K562 (cell line): ENCODE measurements at regions not wholly inside any gene's neighbourhood (a gene's known extent, or its start where the extent isn't known, plus 50 kb on each side); places are given as distances from the start of the nearest gene placed in this dataset.

Experiments
- ATAC-seq: fragments of 200-7000 bp; cut with Tn5 transposase; 3 replicates; pipeline ENCODE4 v1.9.1; 2020; ENCODE audit warnings: moderate library complexity
- BruUV-seq: library from RNA; stranded (reverse); fragments of 400-500 nt; replicated peaks from 2 replicates; lab custom pipeline; 2021; lab: Mats Ljungman, UMichigan
- CTCF ChIA-PET: fragments of 300-600 bp; formaldehyde crosslinking; extraction: SDS; loops from one replicate; lab custom pipeline; 2021; ENCODE audit warnings: low intra/inter-chr PET ratio; lab: Yijun Ruan, JAX
- POLR2A ChIA-PET: fragments of 300-600, 350-650 bp; sonication (Branson Sonifier 250); formaldehyde crosslinking; extraction: SDS; loops from one replicate; lab custom pipeline; 2021; ENCODE audit warnings: antibody characterized with exemption, inconsistent platforms; lab: Yijun Ruan, JAX
- DNase-seq, 4 experiments: peaks; one replicate each; pipeline versions ENCODE4 v3.0.0 to v3.0.0-alpha.2; 2011 to 2018; ENCODE audit warnings: low spot score in 3 of 4, mixed read lengths in 3 of 4; ENCODE audit errors: extremely low read depth in 1 of 4
- FAIRE-seq: peaks from 2 replicates; lab custom pipeline; 2011; peaks lifted over from hg19 to GRCh38; lab: Jason Lieb, UNC
- H2AFZ ChIP-seq: 2 replicates; pipeline ENCODE4 v1.6.0; 2011; ENCODE audit warnings: low read depth, low read length, control low read depth, inconsistent platforms
- H3K27ac ChIP-seq: fragments of 200-600 bp; 3 replicates; pipeline ENCODE4 v1.8.0; 2011; ENCODE audit warnings: low read depth, mild to moderate bottlenecking, control low read depth, inconsistent platforms, low read length, moderate library complexity, mixed read lengths; ENCODE audit errors: extremely low read depth
- H3K27me3 ChIP-seq, 2 experiments: fragments of 300-600 bp in 1 of 2; 2 replicates in 1 of 2; 3 replicates in 1 of 2; pipeline versions ENCODE4 v1.6.0 to v1.8.0; 2011; ENCODE audit warnings: inconsistent platforms in 2 of 2, low read length in 2 of 2, mild to moderate bottlenecking in 1 of 2, mixed read lengths in 1 of 2, moderate library complexity in 1 of 2; ENCODE audit not compliant: control insufficient read depth in 2 of 2, insufficient read depth in 2 of 2
- H3K36me3 ChIP-seq: fragments of 300-600 bp; 3 replicates; pipeline ENCODE4 v1.8.0; 2011; ENCODE audit warnings: mild to moderate bottlenecking, low read length, inconsistent platforms; ENCODE audit not compliant: control insufficient read depth, insufficient read depth
- H3K4me1 ChIP-seq, 2 experiments: fragments of 200-600 bp in 1 of 2; replicated peaks in 1 of 2; 2 replicates in 1 of 2; 3 replicates in 1 of 2; pipeline versions ENCODE4 v1.5.1 to v1.8.0; 2011; ENCODE audit warnings: inconsistent platforms in 2 of 2, low read length in 2 of 2, mild to moderate bottlenecking in 1 of 2, mixed read lengths in 1 of 2, moderate library complexity in 1 of 2; ENCODE audit not compliant: control insufficient read depth in 2 of 2, insufficient read depth in 2 of 2
- H3K4me2 ChIP-seq: 2 replicates; pipeline ENCODE4 v1.6.1; 2011; ENCODE audit warnings: low read length, control low read depth, inconsistent platforms, mixed read lengths; ENCODE audit not compliant: insufficient read depth
- H3K4me3 ChIP-seq: fragments of 200-600 bp; sonication (generic), shearing (Covaris generic); 2 replicates; pipeline ENCODE4 v1.5.1; 2016; ENCODE audit warnings: control low read depth, inconsistent platforms
- H3K79me2 ChIP-seq: fragments of 200-600 bp; 3 replicates; pipeline ENCODE4 v1.8.0; 2011; ENCODE audit warnings: low read length, inconsistent platforms; ENCODE audit not compliant: control insufficient read depth, insufficient read depth
- H3K9ac ChIP-seq, 2 experiments: 2 replicates each; pipeline versions ENCODE4 v1.6.0 to v1.6.1; 2011; ENCODE audit warnings: low read depth in 2 of 2, low read length in 2 of 2, control low read depth in 1 of 2, inconsistent platforms in 1 of 2, mild to moderate bottlenecking in 1 of 2, mixed read lengths in 1 of 2; ENCODE audit not compliant: insufficient read depth in 1 of 2
- H3K9me1 ChIP-seq: one replicate; pipeline ENCODE4 v1.6.0; 2011; ENCODE audit warnings: inconsistent platforms, mild to moderate bottlenecking, low read length, moderate library complexity; ENCODE audit not compliant: control insufficient read depth, insufficient read depth
- H3K9me3 ChIP-seq: replicated peaks from 2 replicates; pipeline ENCODE4 v1.5.1; 2011; ENCODE audit warnings: low read depth, low read length, inconsistent platforms; ENCODE audit not compliant: control insufficient read depth, insufficient read depth
- H4K20me1 ChIP-seq: replicated peaks from 2 replicates; pipeline ENCODE4 v1.6.1; 2011; ENCODE audit warnings: low read length, inconsistent platforms, mixed read lengths; ENCODE audit not compliant: control insufficient read depth, insufficient read depth
- ATF4 ChIP-seq: fragments of 450-650 bp; formaldehyde crosslinking; IDR thresholded peaks from 2 replicates; pipeline ENCODE4 v1.4.0; 2022; ENCODE audit warnings: mild to moderate bottlenecking, moderate library complexity
- CBX1 ChIP-seq: sonication (generic); IDR thresholded peaks from 2 replicates; pipeline ENCODE4 v1.6.1; 2016; ENCODE audit warnings: antibody characterized with exemption, low read depth, mild to moderate bottlenecking
- DLX4 ChIP-seq: fragments of 250-450 bp; sonication (Bioruptor Pico); IDR thresholded peaks from 2 replicates; pipeline ENCODE4 v1.6.1; 2021; ENCODE audit warnings: mild to moderate bottlenecking
- FOSL1 ChIP-seq: fragments of 200-800 bp; sonication (Bioruptor generic); conservative IDR thresholded peaks from 2 replicates; pipeline ENCODE4 v1.6.1; 2016; ENCODE audit warnings: missing genetic modification characterization, missing compliant biosample characterization
- MTA3 ChIP-seq: fragments of 450-650 bp; formaldehyde crosslinking; IDR thresholded peaks from 2 replicates; pipeline ENCODE4 v1.6.1; 2017; ENCODE audit warnings: mild to moderate bottlenecking, borderline replicate concordance
- NFIX ChIP-seq: fragments of 250-450 bp; sonication (Bioruptor Pico); IDR thresholded peaks from 2 replicates; pipeline ENCODE4 v1.4.0; 2020; ENCODE audit warnings: low read depth, mild to moderate bottlenecking, moderate library complexity
- NFRKB ChIP-seq: fragments of 450-650 bp; IDR thresholded peaks from 2 replicates; pipeline ENCODE4 v1.6.1; 2016; ENCODE audit warnings: low read depth
- PPARD ChIP-seq: fragments of 250-450 bp; sonication (Bioruptor Pico); IDR thresholded peaks from 2 replicates; pipeline ENCODE4 v1.8.0; 2022; ENCODE audit warnings: inconsistent platforms, mild to moderate bottlenecking, moderate library complexity
- STAT5B ChIP-seq: fragments of 250-450 bp; sonication (Bioruptor Pico); IDR thresholded peaks from 2 replicates; pipeline ENCODE4 v1.8.0; 2021; ENCODE audit warnings: mild to moderate bottlenecking, inconsistent platforms
- THRA ChIP-seq: fragments of 450-650 bp; IDR thresholded peaks from 2 replicates; pipeline ENCODE4 v1.6.1; 2017; ENCODE audit warnings: mild to moderate bottlenecking, moderate library complexity
- ZNF717 ChIP-seq: fragments of 250-450 bp; sonication (Bioruptor Pico); IDR thresholded peaks from 2 replicates; pipeline ENCODE4 v1.5.0; 2021
- WGBS: fragments of 100-300 bp; shearing (Covaris generic); methylation state at CpG from one replicate; pipeline ENCODE4 v1.1.6; 2016; ENCODE audit warnings: low coverage, mixed read lengths; ENCODE audit not compliant: insufficient coverage; ENCODE audit errors: missing lambda C conversion rate; 5-methylcytosine and 5-hydroxymethylcytosine counted together
- in situ Hi-C: fragments of 300-500 bp; cut with MboI; formaldehyde crosslinking; loops from 4 replicates; pipeline ENCODE4 v1.15.0; 2018; ENCODE audit warnings: inconsistent platforms, mixed read lengths
- intact Hi-C: fragments of 100-400 bp; cut with micrococcal nuclease; formaldehyde crosslinking; loops from 2 replicates; pipeline ENCODE4 v1.14.2; 2022

GRCh38 chr1:168387781-168388760 lies 107.4 kb downstream of the TBX19 start:
- TF ChIP-seq PPARD (CRISPR knock-in tag) (no peak), THRA (no peak), CBX1 (no peak), NFRKB (no peak), MTA3 (no peak), ATF4 (CRISPR knock-in tag) (no peak), STAT5B (no peak), DLX4 (CRISPR knock-in tag) (no peak), FOSL1 (no peak), ZNF717 (no peak), NFIX (CRISPR knock-in tag) (no peak)
- 36% methylated on average over 5 of the region's 5 CpGs for WGBS
- ChIA-PET POLR2A (interaction anchor here (1.7 to 1.8 kb wide), 2 partner anchors 11 to 12 kb away, joined by 4 to 7 read pairs; no protein-coding TSS in a partner anchor), CTCF (no interaction called here)
- H3K4me2 ChIP-seq = no peak overlapping the region
- in situ Hi-C loops = no loop called here
- no peaks in the 10 kb centered on the region for H3K9me3 ChIP-seq
- ATAC-seq (no peak), FAIRE-seq (no peak), DNase-seq (no peak)
- H3K36me3 ChIP-seq = no peaks in the 10 kb centered on the region
- H2AFZ ChIP-seq = no peak overlapping the region
- H4K20me1 ChIP-seq = no peaks in the 10 kb centered on the region
- intact Hi-C loops = no loop called here
- no peaks in the 10 kb centered on the region for H3K27me3 ChIP-seq
- no peaks in the 10 kb centered on the region for H3K79me2 ChIP-seq
- BruUV-seq = no TSS peak
- peaks cover 5 to 12% of the 10 kb centered on the region in 2 experiments; a peak in 4 of 5 replicates for H3K4me1 ChIP-seq
- H3K27ac ChIP-seq = no peak overlapping the region
- peaks cover 4% of the 10 kb centered on the region for H3K9me1 ChIP-seq
- H3K9ac ChIP-seq = no peak overlapping the region
- no peak overlapping the region for H3K4me3 ChIP-seq
